ENCODE measurements at regions not wholly inside any gene's neighbourhood (a gene's known extent, or its start where the extent isn't known, plus 50 kb on each side); places are given as distances from the start of the nearest gene placed in this dataset.

GRCh38 chr5:66507106-66507505 is 89.1 kb upstream of the MAST4 start:
- no peaks in the 10 kb centered on the region for H3K36me3 ChIP-seq (ENCODE audit: insufficient read depth, low read length)
- H3F3A ChIP-seq (ENCODE audit: insufficient read depth, low read length) = no peaks in the 10 kb centered on the region
- H3K79me2 ChIP-seq (ENCODE audit: insufficient read depth, low read length) = no peaks in the 10 kb centered on the region
- H3K4me3 ChIP-seq (ENCODE audit: low read depth, low read length, poor library complexity, severe bottlenecking) = no peak overlapping the region
- H4K20me1 ChIP-seq (ENCODE audit: insufficient read depth, low read length) = no peaks in the 10 kb centered on the region
- no peak overlapping the region for H2AFZ ChIP-seq (ENCODE audit: low read length)
- H3K9me3 ChIP-seq (ENCODE audit: low read length) = no peaks in the 10 kb centered on the region
- no peak overlapping the region for H3K4me2 ChIP-seq (ENCODE audit: low read length)
- no peak overlapping the region for H3K27ac ChIP-seq (ENCODE audit: low read depth, low read length, poor library complexity, severe bottlenecking)
- no peaks in the 10 kb centered on the region for H3K9me2 ChIP-seq (ENCODE audit: low read depth, low read length)
- no peaks in the 10 kb centered on the region for H3K4me1 ChIP-seq (ENCODE audit: insufficient read depth, low read length, severe bottlenecking)
- no peaks in the 10 kb centered on the region for H3K27me3 ChIP-seq (ENCODE audit: insufficient read depth, low read length)
- H3K9ac ChIP-seq (ENCODE audit: low read length) = no peak overlapping the region
- no peak for TF ChIP-seq EZH2 (IDR thresholded peaks at IDR 0.05; ENCODE audit: borderline replicate concordance, low read length)
- TF ChIP-seq, protein P1, sequence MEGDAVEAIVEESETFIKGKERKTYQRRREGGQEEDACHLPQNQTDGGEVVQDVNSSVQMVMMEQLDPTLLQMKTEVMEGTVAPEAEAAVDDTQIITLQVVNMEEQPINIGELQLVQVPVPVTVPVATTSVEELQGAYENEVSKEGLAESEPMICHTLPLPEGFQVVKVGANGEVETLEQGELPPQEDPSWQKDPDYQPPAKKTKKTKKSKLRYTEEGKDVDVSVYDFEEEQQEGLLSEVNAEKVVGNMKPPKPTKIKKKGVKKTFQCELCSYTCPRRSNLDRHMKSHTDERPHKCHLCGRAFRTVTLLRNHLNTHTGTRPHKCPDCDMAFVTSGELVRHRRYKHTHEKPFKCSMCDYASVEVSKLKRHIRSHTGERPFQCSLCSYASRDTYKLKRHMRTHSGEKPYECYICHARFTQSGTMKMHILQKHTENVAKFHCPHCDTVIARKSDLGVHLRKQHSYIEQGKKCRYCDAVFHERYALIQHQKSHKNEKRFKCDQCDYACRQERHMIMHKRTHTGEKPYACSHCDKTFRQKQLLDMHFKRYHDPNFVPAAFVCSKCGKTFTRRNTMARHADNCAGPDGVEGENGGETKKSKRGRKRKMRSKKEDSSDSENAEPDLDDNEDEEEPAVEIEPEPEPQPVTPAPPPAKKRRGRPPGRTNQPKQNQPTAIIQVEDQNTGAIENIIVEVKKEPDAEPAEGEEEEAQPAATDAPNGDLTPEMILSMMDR (IDR thresholded peaks at IDR 0.05; ENCODE audit: low read length) = no peak

GRCh38 chr5:66511491-66511890 is 84.7 kb upstream of the MAST4 start:
- H3K27me3 ChIP-seq (ENCODE audit: insufficient read depth, low read length) = no peaks in the 10 kb centered on the region
- H3K9me3 ChIP-seq (ENCODE audit: low read length) = no peaks in the 10 kb centered on the region
- no peak for TF ChIP-seq EZH2 (IDR thresholded peaks at IDR 0.05; ENCODE audit: borderline replicate concordance, low read length)
- TF ChIP-seq, protein P1 (IDR thresholded peaks at IDR 0.05; ENCODE audit: low read length) = no peak
- no peak overlapping the region for H3K9ac ChIP-seq (ENCODE audit: low read length)
- no peak overlapping the region for H3K27ac ChIP-seq (ENCODE audit: low read depth, low read length, poor library complexity, severe bottlenecking)
- no peaks in the 10 kb centered on the region for H3F3A ChIP-seq (ENCODE audit: insufficient read depth, low read length)
- no peaks in the 10 kb centered on the region for H3K9me2 ChIP-seq (ENCODE audit: low read depth, low read length)
- H3K4me1 ChIP-seq (ENCODE audit: insufficient read depth, low read length, severe bottlenecking) = peaks cover 35% of the 10 kb centered on the region
- H2AFZ ChIP-seq (ENCODE audit: low read length) = no peak overlapping the region
- no peak overlapping the region for H3K4me3 ChIP-seq (ENCODE audit: low read depth, low read length, poor library complexity, severe bottlenecking)
- no peaks in the 10 kb centered on the region for H4K20me1 ChIP-seq (ENCODE audit: insufficient read depth, low read length)
- no peaks in the 10 kb centered on the region for H3K36me3 ChIP-seq (ENCODE audit: insufficient read depth, low read length)
- H3K79me2 ChIP-seq (ENCODE audit: insufficient read depth, low read length) = no peaks in the 10 kb centered on the region
- no peak overlapping the region for H3K4me2 ChIP-seq (ENCODE audit: low read length)

- H3K27ac ChIP-seq (ENCODE audit: low read depth, low read length, poor library complexity, severe bottlenecking) = no peak overlapping the region
- no peak overlapping the region for H2AFZ ChIP-seq (ENCODE audit: low read length)
- H3K27me3 ChIP-seq (ENCODE audit: insufficient read depth, low read length) = no peaks in the 10 kb centered on the region
Observed at GRCh38 chr5:66513130-66513529, 83.1 kb upstream of the MAST4 start.

More at GRCh38 chr5:66513130-66513529, 83.1 kb upstream of the MAST4 start:
- Histone ChIP-seq H3K36me3 (ENCODE audit: insufficient read depth, low read length) (no peaks in the 10 kb centered on the region), H4K20me1 (ENCODE audit: insufficient read depth, low read length) (no peaks in the 10 kb centered on the region), H3K9me2 (ENCODE audit: low read depth, low read length) (no peaks in the 10 kb centered on the region), H3K4me2 (ENCODE audit: low read length) (no peak overlapping the region), H3K4me3 (ENCODE audit: low read depth, low read length, poor library complexity, severe bottlenecking) (no peak overlapping the region), H3K79me2 (ENCODE audit: insufficient read depth, low read length) (no peaks in the 10 kb centered on the region), H3K9me3 (ENCODE audit: low read length) (no peaks in the 10 kb centered on the region), H3K9ac (ENCODE audit: low read length) (no peak overlapping the region), H3F3A (ENCODE audit: insufficient read depth, low read length) (no peaks in the 10 kb centered on the region), H3K4me1 (ENCODE audit: insufficient read depth, low read length, severe bottlenecking) (peaks cover 42% of the 10 kb centered on the region)
- TF ChIP-seq, protein P1 (IDR thresholded peaks at IDR 0.05; ENCODE audit: low read length) = no peak
- TF ChIP-seq EZH2 (IDR thresholded peaks at IDR 0.05; ENCODE audit: borderline replicate concordance, low read length) = no peak
